SJSA1 (cell line): ENCODE measurements at regions not wholly inside any gene's neighbourhood (a gene's known extent, or its start where the extent isn't known, plus 50 kb on each side); places are given as distances from the start of the nearest gene placed in this dataset.

Experiments
- DNase-seq, 2 experiments: peaks; one replicate each; pipeline ENCODE4 v3.0.0-alpha.2; 2015 to 2020; ENCODE audit warnings: low spot score in 2 of 2, low read depth in 1 of 2
- H3K27ac ChIP-seq: fragments of 250-450 bp; sonication (Bioruptor Pico); 2 replicates; pipeline ENCODE4 v1.5.1; 2020; ENCODE audit warnings: mild to moderate bottlenecking, moderate library complexity
- H3K27me3 ChIP-seq: fragments of 250-450 bp; sonication (Bioruptor Pico); replicated peaks from 2 replicates; pipeline ENCODE4 v1.5.1; 2020; ENCODE audit warnings: mild to moderate bottlenecking, moderate library complexity
- H3K36me3 ChIP-seq: fragments of 250-450 bp; sonication (Bioruptor Pico); 2 replicates; pipeline ENCODE4 v1.5.1; 2020; ENCODE audit warnings: mild to moderate bottlenecking
- H3K4me1 ChIP-seq: fragments of 250-450 bp; sonication (Bioruptor Pico); replicated peaks from 2 replicates; pipeline ENCODE4 v1.6.1; 2021; ENCODE audit warnings: mild to moderate bottlenecking
- H3K4me3 ChIP-seq: fragments of 250-450 bp; sonication (Bioruptor Pico); 2 replicates; pipeline ENCODE4 v1.5.1; 2020; ENCODE audit warnings: mild to moderate bottlenecking
- H3K9me3 ChIP-seq: fragments of 250-450 bp; sonication (Bioruptor Pico); replicated peaks from 2 replicates; pipeline ENCODE4 v1.5.1; 2020; ENCODE audit warnings: mild to moderate bottlenecking

DNA sequence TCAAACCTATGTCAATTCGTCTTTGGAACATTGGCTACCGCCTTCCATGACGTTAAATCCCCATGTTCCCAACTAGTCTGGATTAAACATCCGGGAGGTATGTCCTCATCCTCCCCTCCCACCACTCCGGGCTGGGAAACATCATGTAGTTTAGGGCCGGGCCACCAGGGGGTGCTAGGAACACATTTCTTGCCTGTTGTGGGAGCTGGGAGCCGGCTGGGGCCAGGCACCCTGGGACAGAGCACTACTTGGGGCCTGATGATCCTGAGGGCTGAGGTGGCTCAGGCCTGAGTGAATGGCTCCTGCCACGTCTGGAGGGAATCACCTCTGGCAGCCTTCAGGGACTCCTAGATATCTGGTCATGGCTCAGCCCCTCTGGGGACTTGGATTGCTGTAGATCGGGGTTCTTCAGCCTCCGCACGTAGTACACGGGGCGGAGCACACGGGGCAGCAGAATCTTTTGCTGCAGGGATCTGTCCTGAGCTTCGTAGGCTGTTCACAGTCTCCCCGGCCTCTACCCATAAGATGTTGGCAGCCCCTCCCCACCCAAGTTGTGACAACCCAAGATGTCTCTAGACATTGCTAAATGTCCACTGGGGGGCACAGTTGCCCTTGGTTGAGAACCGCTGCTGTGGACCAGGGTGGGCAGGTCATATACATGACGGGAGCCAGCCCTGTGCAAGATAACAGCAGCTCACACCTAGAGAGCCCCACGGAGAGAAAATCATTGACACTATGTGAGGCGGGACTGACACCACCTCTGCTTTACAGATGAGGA lies 141.2 kb upstream of the ZNF716 start:
- no peaks in the 10 kb centered on the region for H3K9me3 ChIP-seq
- H3K27me3 ChIP-seq: no peaks in the 10 kb centered on the region
- H3K4me3 ChIP-seq: no peak overlapping the region
- H3K4me1 ChIP-seq: no peaks in the 10 kb centered on the region
- no peak overlapping the region for H3K27ac ChIP-seq
- no peak for DNase-seq
- no peaks in the 10 kb centered on the region for H3K36me3 ChIP-seq

- H3K4me1 ChIP-seq: no peaks in the 10 kb centered on the region
- no peaks in the 10 kb centered on the region; the same call in none of the 2 replicates for H3K9me3 ChIP-seq
- H3K27me3 ChIP-seq: no peaks in the 10 kb centered on the region
- no peak overlapping the region for H3K27ac ChIP-seq
- DNase-seq: no peak
- no peak overlapping the region for H3K4me3 ChIP-seq
- no peaks in the 10 kb centered on the region for H3K36me3 ChIP-seq
These were observed 122.9 kb upstream of the ZNF716 start for GRCh38 chr7:57327081-57327480.

GRCh38 chr7:57328457-57328856 lies 121.5 kb upstream of the ZNF716 start:
- no peaks in the 10 kb centered on the region for H3K27me3 ChIP-seq
- H3K36me3 ChIP-seq: no peaks in the 10 kb centered on the region
- H3K4me1 ChIP-seq: no peaks in the 10 kb centered on the region
- H3K27ac ChIP-seq: no peak overlapping the region
- DNase-seq: no peak
- H3K9me3 ChIP-seq: no peaks in the 10 kb centered on the region; the same call in none of the 2 replicates
- H3K4me3 ChIP-seq: no peak overlapping the region

DNA sequence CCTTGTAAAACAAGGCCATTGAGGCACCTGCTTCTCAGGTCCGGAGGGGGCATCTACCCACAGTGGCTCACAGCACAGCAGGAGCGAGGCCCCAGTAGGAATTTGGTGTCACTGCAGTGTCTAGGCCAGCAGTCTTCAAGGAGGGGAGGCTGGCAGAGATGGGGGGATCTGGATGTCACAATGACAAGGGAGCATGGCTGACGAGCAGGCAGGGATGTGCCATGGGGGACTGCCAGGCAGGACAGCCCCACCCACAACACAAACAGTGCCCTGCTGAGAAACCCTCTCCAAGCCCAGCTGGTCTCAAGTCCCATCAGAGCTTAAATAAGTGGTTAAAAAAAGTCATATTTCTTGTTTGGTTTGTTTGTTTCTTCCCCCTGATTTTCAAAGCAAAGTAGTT lies 121.0 kb upstream of the ZNF716 start:
- H3K27me3 ChIP-seq: no peaks in the 10 kb centered on the region
- no peak overlapping the region for H3K4me3 ChIP-seq
- no peak for DNase-seq
- no peaks in the 10 kb centered on the region for H3K4me1 ChIP-seq
- H3K9me3 ChIP-seq: no peaks in the 10 kb centered on the region; the same call in 1 of the 2 replicates
- H3K27ac ChIP-seq: no peak overlapping the region
- no peaks in the 10 kb centered on the region for H3K36me3 ChIP-seq

- Histone ChIP-seq H3K4me3 (no peak overlapping the region), H3K4me1 (no peaks in the 10 kb centered on the region), H3K27ac (no peak overlapping the region), H3K9me3 (no peaks in the 10 kb centered on the region), H3K36me3 (no peaks in the 10 kb centered on the region), H3K27me3 (no peaks in the 10 kb centered on the region)
- no peak for DNase-seq
These were observed 110.6 kb upstream of the ZNF716 start for GRCh38 chr7:57339198-57339944.

- Histone ChIP-seq H3K36me3 (no peaks in the 10 kb centered on the region), H3K9me3 (no peaks in the 10 kb centered on the region), H3K4me3 (no peak overlapping the region), H3K27ac (no peak overlapping the region), H3K27me3 (no peaks in the 10 kb centered on the region), H3K4me1 (no peaks in the 10 kb centered on the region)
- no peak for DNase-seq
These were observed 107.0 kb upstream of the ZNF716 start for GRCh38 chr7:57342954-57343353.

GRCh38 chr7:57343901-57344622 lies 105.9 kb upstream of the ZNF716 start:
- Histone ChIP-seq H3K9me3 (no peaks in the 10 kb centered on the region), H3K27me3 (no peaks in the 10 kb centered on the region), H3K4me1 (no peaks in the 10 kb centered on the region), H3K27ac (no peak overlapping the region), H3K4me3 (no peak overlapping the region), H3K36me3 (no peaks in the 10 kb centered on the region)
- DNase-seq: no peak

DNA sequence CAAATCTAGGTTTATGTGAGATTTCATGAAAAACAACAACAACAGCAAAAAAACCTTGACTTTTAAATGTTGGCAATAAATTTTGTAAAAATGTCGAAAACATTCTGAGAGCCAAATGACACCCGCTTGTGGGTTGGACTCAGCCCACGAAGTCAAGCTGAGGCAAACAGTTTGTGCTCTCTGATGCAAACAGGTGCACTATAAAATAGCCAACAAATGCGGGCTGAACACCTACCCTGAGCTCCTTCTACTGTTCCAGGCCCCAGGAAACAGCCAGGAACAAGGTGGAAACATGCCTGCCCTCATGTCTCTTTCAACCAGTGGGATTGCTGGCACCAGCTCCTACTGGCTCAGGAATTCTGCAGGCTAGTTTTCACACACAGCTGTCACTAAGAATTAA lies 105.0 kb upstream of the ZNF716 start:
- Histone ChIP-seq H3K9me3 (no peaks in the 10 kb centered on the region), H3K4me3 (no peak overlapping the region), H3K36me3 (no peaks in the 10 kb centered on the region), H3K27me3 (no peaks in the 10 kb centered on the region), H3K27ac (no peak overlapping the region), H3K4me1 (no peaks in the 10 kb centered on the region)
- no peak for DNase-seq

DNA sequence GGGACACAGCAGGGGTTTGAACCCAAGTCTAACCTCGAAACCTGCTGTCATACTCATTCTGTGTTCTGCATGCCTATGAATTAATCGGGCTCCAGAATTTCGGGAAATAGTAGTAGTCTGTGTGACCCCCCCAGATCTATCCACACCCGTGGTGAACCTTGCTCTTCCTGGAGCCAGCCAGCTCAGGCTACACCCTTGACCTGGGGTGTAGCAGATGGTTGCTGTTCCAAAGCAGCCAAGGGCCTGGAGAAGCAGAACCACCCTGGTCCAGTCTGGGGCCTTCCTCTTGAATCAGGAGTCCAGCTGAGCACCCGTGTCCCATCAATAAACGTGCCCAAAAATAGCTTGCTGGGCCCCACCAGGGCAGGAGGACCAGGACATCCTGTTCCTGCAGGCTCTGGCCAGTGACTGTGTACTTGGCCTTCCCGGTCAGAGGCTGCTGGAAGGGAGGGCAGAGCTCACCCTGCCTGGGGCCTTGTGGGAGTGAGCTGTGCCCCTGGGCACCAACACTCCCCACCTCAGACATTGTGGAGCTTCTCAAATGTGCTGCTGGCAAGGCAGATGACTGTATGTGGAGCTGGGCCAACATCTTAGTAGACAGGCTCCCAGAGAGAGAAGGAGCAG lies 101.2 kb upstream of the ZNF716 start:
- Histone ChIP-seq H3K9me3 (no peaks in the 10 kb centered on the region), H3K4me3 (no peak overlapping the region)
- no peak for DNase-seq

GRCh38 chr7:57354195-57354594 lies 95.8 kb upstream of the ZNF716 start:
- no peaks in the 10 kb centered on the region for H3K36me3 ChIP-seq
- no peaks in the 10 kb centered on the region for H3K9me3 ChIP-seq
- H3K27ac ChIP-seq: no peak overlapping the region

More for the DNA sequence above, 101.2 kb upstream of the ZNF716 start:
- Histone ChIP-seq H3K27ac (no peak overlapping the region), H3K4me1 (no peaks in the 10 kb centered on the region), H3K36me3 (no peaks in the 10 kb centered on the region), H3K27me3 (no peaks in the 10 kb centered on the region)

GRCh38 chr7:57354679-57355338 lies 95.2 kb upstream of the ZNF716 start:
- no peaks in the 10 kb centered on the region for H3K36me3 ChIP-seq
- H3K9me3 ChIP-seq: no peaks in the 10 kb centered on the region
- H3K27ac ChIP-seq: no peak overlapping the region
- no peak overlapping the region for H3K4me3 ChIP-seq
- no peaks in the 10 kb centered on the region for H3K27me3 ChIP-seq
- H3K4me1 ChIP-seq: no peaks in the 10 kb centered on the region
- no peak for DNase-seq

More at GRCh38 chr7:57354195-57354594, 95.8 kb upstream of the ZNF716 start:
- no peak overlapping the region for H3K4me3 ChIP-seq
- no peak for DNase-seq
- no peaks in the 10 kb centered on the region for H3K4me1 ChIP-seq
- H3K27me3 ChIP-seq: no peaks in the 10 kb centered on the region

GRCh38 chr7:57361406-57361805 lies 88.6 kb upstream of the ZNF716 start:
- Histone ChIP-seq H3K4me3 (no peak overlapping the region), H3K27me3 (no peaks in the 10 kb centered on the region), H3K4me1 (no peaks in the 10 kb centered on the region), H3K27ac (no peak overlapping the region), H3K36me3 (no peaks in the 10 kb centered on the region), H3K9me3 (no peaks in the 10 kb centered on the region)
- DNase-seq: no peak

GRCh38 chr7:57362868-57363267 lies 87.1 kb upstream of the ZNF716 start:
- no peaks in the 10 kb centered on the region for H3K9me3 ChIP-seq
- no peak for DNase-seq

More at GRCh38 chr7:57362868-57363267, 87.1 kb upstream of the ZNF716 start:
- H3K27ac ChIP-seq: no peak overlapping the region
- no peak overlapping the region for H3K4me3 ChIP-seq
- no peaks in the 10 kb centered on the region for H3K27me3 ChIP-seq
- H3K36me3 ChIP-seq: no peaks in the 10 kb centered on the region
- no peaks in the 10 kb centered on the region for H3K4me1 ChIP-seq
